Neural cell (in vitro differentiated cells): ENCODE measurements at regions not wholly inside any gene's neighbourhood (a gene's known extent, or its start where the extent isn't known, plus 50 kb on each side); places are given as distances from the start of the nearest gene placed in this dataset.

ENCODE experiments used
- H2AFZ ChIP-seq: fragments of 200-600, 300-800 bp; sonication (generic), shearing (Covaris generic); 2 replicates; pipeline ENCODE4 v1.6.0; 2014; ENCODE audit warnings: low read depth, mild to moderate bottlenecking, antibody characterized with exemption, low read length, moderate library complexity
- H3F3A ChIP-seq: fragments of 200-600 bp; shearing (Covaris generic); 2 replicates; pipeline ENCODE4 v1.6.1; 2016; ENCODE audit warnings: mild to moderate bottlenecking, moderate library complexity, mixed read lengths, antibody characterized with exemption, low read length; ENCODE audit not compliant: insufficient read depth, poor library complexity, severe bottlenecking
- H3K27ac ChIP-seq: fragments of 200-600, 300-800 bp; sonication (generic), shearing (Covaris generic); 2 replicates; pipeline ENCODE4 v1.5.1; 2014; ENCODE audit warnings: mild to moderate bottlenecking, low read length, moderate library complexity
- H3K27me3 ChIP-seq: fragments of 300-800, 200-600 bp; sonication (generic), shearing (Covaris generic); 2 replicates; pipeline ENCODE4 v1.6.0; 2014; ENCODE audit warnings: mild to moderate bottlenecking, low read depth, low read length, moderate library complexity; ENCODE audit not compliant: insufficient read depth
- H3K36me3 ChIP-seq: fragments of 300-800, 200-600 bp; sonication (generic), shearing (Covaris generic); 2 replicates; pipeline ENCODE4 v1.5.1; 2014; ENCODE audit warnings: mild to moderate bottlenecking, antibody characterized with exemption, low read length, moderate library complexity; ENCODE audit not compliant: insufficient read depth
- H3K4me2 ChIP-seq: fragments of 300-800, 200-600 bp; sonication (generic), shearing (Covaris generic); 2 replicates; pipeline ENCODE4 v1.6.0; 2014; ENCODE audit warnings: mild to moderate bottlenecking, low read length
- H3K4me3 ChIP-seq: fragments of 300-800, 200-600 bp; sonication (generic), shearing (Covaris generic); 2 replicates; pipeline ENCODE4 v1.5.1; 2014; ENCODE audit warnings: mild to moderate bottlenecking, low read length, moderate library complexity
- H3K79me2 ChIP-seq: fragments of 200-600 bp; shearing (Covaris generic); replicated peaks from 2 replicates; pipeline ENCODE4 v1.6.0; 2014; ENCODE audit warnings: mild to moderate bottlenecking, low read length, moderate library complexity; ENCODE audit not compliant: insufficient read depth
- H3K9ac ChIP-seq: fragments of 300-800, 200-600 bp; sonication (generic), shearing (Covaris generic); 2 replicates; pipeline ENCODE4 v1.6.1; 2016; ENCODE audit warnings: mild to moderate bottlenecking, low read length, mixed read lengths
- H3K9me2 ChIP-seq: fragments of 200-600 bp; shearing (Covaris generic); 2 replicates; pipeline ENCODE4 v1.6.1; 2016; ENCODE audit warnings: mild to moderate bottlenecking, low read length, mixed read lengths; ENCODE audit not compliant: insufficient read depth
- H3K9me3 ChIP-seq: fragments of 200-600, 300-800 bp; sonication (generic), shearing (Covaris generic); 2 replicates; pipeline ENCODE4 v1.6.1; 2016; ENCODE audit warnings: mild to moderate bottlenecking, mixed run types, low read length, moderate library complexity, mixed read lengths
- H4K20me1 ChIP-seq: fragments of 200-600 bp; shearing (Covaris generic); 2 replicates; pipeline ENCODE4 v1.6.1; 2016; ENCODE audit warnings: mild to moderate bottlenecking, mixed run types; ENCODE audit not compliant: insufficient read depth
- EP300 ChIP-seq: fragments of 450-650 bp; conservative IDR thresholded peaks from 2 replicates; pipeline ENCODE4 v1.6.1; 2014; ENCODE audit warnings: antibody characterized with exemption, mild to moderate bottlenecking, moderate library complexity; ENCODE audit not compliant: poor library complexity, severe bottlenecking
- EZH2 ChIP-seq: fragments of 200-600, 300-800 bp; shearing (Covaris generic), sonication (generic); IDR thresholded peaks from 2 replicates; pipeline ENCODE4 v1.6.1; 2014; ENCODE audit warnings: antibody characterized with exemption, low read length, borderline replicate concordance, mild to moderate bottlenecking; ENCODE audit not compliant: insufficient read depth, poor library complexity, severe bottlenecking
- MXI1 ChIP-seq: fragments of 450-650 bp; conservative IDR thresholded peaks from 2 replicates; pipeline ENCODE4 v1.6.1; 2014; ENCODE audit warnings: antibody characterized with exemption, mild to moderate bottlenecking; ENCODE audit not compliant: poor library complexity, severe bottlenecking
- POLR2AphosphoS5 ChIP-seq: IDR thresholded peaks from 2 replicates; pipeline ENCODE4 v1.6.1; 2012
- RAD21 ChIP-seq: fragments of 450-650 bp; conservative IDR thresholded peaks from 2 replicates; pipeline ENCODE4 v1.6.1; 2014; ENCODE audit warnings: antibody characterized with exemption, mild to moderate bottlenecking, moderate library complexity
- REST ChIP-seq: IDR thresholded peaks from 2 replicates; pipeline ENCODE4 v1.6.1; 2012; ENCODE audit warnings: borderline replicate concordance
- SMC3 ChIP-seq: fragments of 450-650 bp; conservative IDR thresholded peaks from 2 replicates; pipeline ENCODE4 v1.6.1; 2014; ENCODE audit warnings: antibody characterized with exemption, mild to moderate bottlenecking, moderate library complexity; ENCODE audit not compliant: poor library complexity
- TAF1 ChIP-seq: IDR thresholded peaks from 2 replicates; pipeline ENCODE4 v1.6.1; 2012; ENCODE audit warnings: low read depth
- TF ChIP-seq, protein P1 (sequence below): fragments of 450-650 bp; IDR thresholded peaks from 2 replicates; pipeline ENCODE4 v1.5.1; 2014; ENCODE audit warnings: antibody characterized with exemption, mild to moderate bottlenecking, moderate library complexity; ENCODE audit not compliant: poor library complexity, severe bottlenecking

DNA sequence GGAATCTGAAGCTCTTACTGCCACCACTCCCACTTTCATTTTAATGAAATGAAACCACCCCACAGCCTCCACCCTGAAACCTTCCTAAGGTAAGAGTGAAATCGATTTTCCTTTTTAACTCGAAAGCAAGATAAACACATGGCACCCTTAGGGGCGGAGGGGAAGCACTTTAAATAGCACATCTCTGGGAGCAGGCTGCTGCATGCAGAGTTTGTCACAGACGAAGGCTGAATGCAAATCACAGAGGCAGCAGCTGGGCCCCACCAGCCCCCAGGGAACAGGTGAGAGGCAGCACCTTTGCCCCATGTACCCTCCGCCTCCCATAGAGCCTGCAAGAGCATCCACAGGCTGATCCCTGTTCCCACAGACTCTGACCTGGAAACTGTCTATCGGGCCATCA lies 60.0 kb upstream of the GRIK3 start:
- Histone ChIP-seq H3K4me2 (no peak overlapping the region), H3F3A (no peaks in the 10 kb centered on the region), H3K79me2 (no peaks in the 10 kb centered on the region), H3K27ac (no peak overlapping the region), H3K36me3 (no peaks in the 10 kb centered on the region), H3K9me2 (no peaks in the 10 kb centered on the region), H2AFZ (no peak overlapping the region), H3K4me3 (no peak overlapping the region), H3K27me3 (no peaks in the 10 kb centered on the region), H4K20me1 (no peaks in the 10 kb centered on the region), H3K9me3 (no peaks in the 10 kb centered on the region), H3K9ac (no peak overlapping the region)
- TF ChIP-seq POLR2AphosphoS5 (no peak), RAD21 (no peak), TAF1 (no peak), MXI1 (no peak), REST (no peak), EP300 (no peak), EZH2 (no peak), SMC3 (no peak)
- TF ChIP-seq, protein P1, sequence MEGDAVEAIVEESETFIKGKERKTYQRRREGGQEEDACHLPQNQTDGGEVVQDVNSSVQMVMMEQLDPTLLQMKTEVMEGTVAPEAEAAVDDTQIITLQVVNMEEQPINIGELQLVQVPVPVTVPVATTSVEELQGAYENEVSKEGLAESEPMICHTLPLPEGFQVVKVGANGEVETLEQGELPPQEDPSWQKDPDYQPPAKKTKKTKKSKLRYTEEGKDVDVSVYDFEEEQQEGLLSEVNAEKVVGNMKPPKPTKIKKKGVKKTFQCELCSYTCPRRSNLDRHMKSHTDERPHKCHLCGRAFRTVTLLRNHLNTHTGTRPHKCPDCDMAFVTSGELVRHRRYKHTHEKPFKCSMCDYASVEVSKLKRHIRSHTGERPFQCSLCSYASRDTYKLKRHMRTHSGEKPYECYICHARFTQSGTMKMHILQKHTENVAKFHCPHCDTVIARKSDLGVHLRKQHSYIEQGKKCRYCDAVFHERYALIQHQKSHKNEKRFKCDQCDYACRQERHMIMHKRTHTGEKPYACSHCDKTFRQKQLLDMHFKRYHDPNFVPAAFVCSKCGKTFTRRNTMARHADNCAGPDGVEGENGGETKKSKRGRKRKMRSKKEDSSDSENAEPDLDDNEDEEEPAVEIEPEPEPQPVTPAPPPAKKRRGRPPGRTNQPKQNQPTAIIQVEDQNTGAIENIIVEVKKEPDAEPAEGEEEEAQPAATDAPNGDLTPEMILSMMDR: no peak

DNA sequence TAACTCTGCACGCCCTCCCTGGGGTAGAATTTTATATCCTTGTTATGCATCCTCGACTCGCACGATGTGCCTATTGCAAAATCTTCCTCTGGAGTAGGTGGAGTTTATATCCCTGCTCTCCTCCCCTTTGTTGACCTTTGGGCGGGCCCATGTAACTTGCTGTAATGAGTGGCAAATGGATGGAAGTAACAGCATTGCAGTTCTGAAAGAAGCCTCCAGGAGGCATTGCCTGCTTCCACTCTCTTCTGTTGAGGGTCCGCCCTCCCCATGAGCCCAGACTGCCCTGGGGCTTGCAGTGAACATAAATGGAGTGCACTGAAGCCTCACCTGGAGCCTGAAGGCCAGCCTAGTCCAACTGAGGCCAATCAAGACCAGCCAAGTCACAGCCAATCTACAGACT lies 62.2 kb upstream of the GRIK3 start:
- Histone ChIP-seq H3K36me3 (no peaks in the 10 kb centered on the region), H3K4me2 (no peak overlapping the region), H3F3A (no peaks in the 10 kb centered on the region), H3K79me2 (no peaks in the 10 kb centered on the region), H2AFZ (no peak overlapping the region), H3K4me3 (no peak overlapping the region), H3K27me3 (no peaks in the 10 kb centered on the region), H3K9me2 (no peaks in the 10 kb centered on the region), H3K9me3 (no peaks in the 10 kb centered on the region), H4K20me1 (no peaks in the 10 kb centered on the region), H3K9ac (no peak overlapping the region), H3K27ac (no peak overlapping the region)
- TF ChIP-seq EP300 (no peak), REST (no peak), EZH2 (no peak), RAD21 (no peak), POLR2AphosphoS5 (no peak)
- TF ChIP-seq, protein P1: no peak
